HG03521 (cell line): ENCODE measurements at regions not wholly inside any gene's neighbourhood (a gene's known extent, or its start where the extent isn't known, plus 50 kb on each side); places are given as distances from the start of the nearest gene placed in this dataset.

ENCODE experiments used
- ATAC-seq: cut with Tn5 transposase; IDR thresholded peaks from one replicate; pipeline ENCODE4 v1.9.1; 2021; ENCODE audit warnings: mild to moderate bottlenecking, moderate library complexity; ENCODE audit not compliant: unreplicated experiment

GRCh38 chr5:158142156-158142555, 283.2 kb upstream of the CLINT1 start:
- ATAC-seq: no peak

GRCh38 chr5:158140120-158140731, 281.3 kb upstream of the CLINT1 start:
- no peak for ATAC-seq

GRCh38 chr5:158139161-158139560, 280.2 kb upstream of the CLINT1 start:
- ATAC-seq: no peak

- no peak for ATAC-seq
These were observed 276.8 kb upstream of the CLINT1 start for GRCh38 chr5:158135682-158136179.

- ATAC-seq: no peak
These were observed 274.4 kb upstream of the CLINT1 start for GRCh38 chr5:158133369-158133768.

GRCh38 chr5:158127536-158127935, 268.6 kb upstream of the CLINT1 start:
- ATAC-seq: no peak

- no peak for ATAC-seq
These were observed 267.8 kb upstream of the CLINT1 start for GRCh38 chr5:158126442-158127405.

- ATAC-seq: no peak
These were observed 265.8 kb upstream of the CLINT1 start for GRCh38 chr5:158124606-158125316.

- ATAC-seq: no peak
These were observed 264.6 kb upstream of the CLINT1 start for GRCh38 chr5:158123595-158123994.

- no peak for ATAC-seq
These were observed 262.7 kb upstream of the CLINT1 start for GRCh38 chr5:158121678-158122077.

- no peak for ATAC-seq
These were observed 261.8 kb upstream of the CLINT1 start for GRCh38 chr5:158120760-158121159.

GRCh38 chr5:158119961-158120723, 261.2 kb upstream of the CLINT1 start:
- no peak for ATAC-seq

- ATAC-seq: no peak
These were observed 258.7 kb upstream of the CLINT1 start for GRCh38 chr5:158117467-158118160.

GRCh38 chr5:158116965-158117364, 258.0 kb upstream of the CLINT1 start:
- no peak for ATAC-seq

GRCh38 chr5:158115468-158115867, 256.5 kb upstream of the CLINT1 start:
- no peak for ATAC-seq

- ATAC-seq: no peak
These were observed 249.2 kb upstream of the CLINT1 start for GRCh38 chr5:158108177-158108576.

GRCh38 chr5:158100373-158100888, 241.5 kb upstream of the CLINT1 start:
- ATAC-seq: no peak

- ATAC-seq: no peak
These were observed 240.7 kb upstream of the CLINT1 start for GRCh38 chr5:158099571-158100105.

- ATAC-seq: no peak
These were observed 237.9 kb upstream of the CLINT1 start for GRCh38 chr5:158096835-158097234.

- ATAC-seq: no peak
These were observed 227.9 kb upstream of the CLINT1 start for GRCh38 chr5:158086856-158087255.
